Naive thymus-derived CD4-positive, alpha-beta T cell (primary cell): ENCODE measurements at regions not wholly inside any gene's neighbourhood (a gene's known extent, or its start where the extent isn't known, plus 50 kb on each side); places are given as distances from the start of the nearest gene placed in this dataset.

Source experiments
- ATAC-seq: fragments of 150-1000 bp; cut with Tn5 transposase; 2 replicates; pipeline ENCODE4 v1.10.0; 2021; ENCODE audit warnings: mild to moderate bottlenecking, moderate library complexity
- CTCF ChIA-PET: fragments of 350-600 bp; sonication (Branson Sonifier 250); formaldehyde crosslinking; loops from one replicate; lab custom pipeline; 2021; ENCODE audit warnings: antibody characterized with exemption; lab: Charles Lee
- POLR2A ChIA-PET: fragments of 350-600 bp; sonication (Branson Sonifier 250); formaldehyde crosslinking; loops from one replicate; lab custom pipeline; 2021; ENCODE audit warnings: antibody characterized with exemption, inconsistent platforms; lab: Charles Lee
- DNase-seq, 9 donors: peaks; one replicate each; pipeline versions ENCODE4 v3.0.0 to v3.0.0-alpha.2; 2020 to 2022; ENCODE audit warnings: mixed read lengths in 1 of 9
- H3K27ac ChIP-seq: one replicate; pipeline ENCODE4 v1.7.0; 2013; ENCODE audit warnings: mild to moderate bottlenecking, low read depth, low read length, moderate library complexity
- H3K27me3 ChIP-seq, 2 donors: one replicate each; pipeline ENCODE4 v1.7.0; 2013; ENCODE audit warnings: low read length in 2 of 2, mild to moderate bottlenecking in 2 of 2, moderate library complexity in 2 of 2; ENCODE audit not compliant: control insufficient read depth in 2 of 2, insufficient read depth in 2 of 2
- H3K36me3 ChIP-seq, 3 experiments: 1 replicate in 2 of 3; 2 replicates in 1 of 3; pipeline ENCODE4 v1.7.0; 2013; ENCODE audit warnings: low read length in 3 of 3, mild to moderate bottlenecking in 3 of 3, moderate library complexity in 1 of 3; ENCODE audit not compliant: insufficient read depth in 3 of 3, control insufficient read depth in 2 of 3
- H3K4me1 ChIP-seq, 2 donors: one replicate each; pipeline ENCODE4 v1.7.0; 2013; ENCODE audit warnings: low read length in 2 of 2, mild to moderate bottlenecking in 2 of 2, moderate library complexity in 1 of 2; ENCODE audit not compliant: control insufficient read depth in 2 of 2, insufficient read depth in 2 of 2
- H3K4me3 ChIP-seq: 2 replicates; pipeline ENCODE4 v1.7.0; 2013; ENCODE audit warnings: mild to moderate bottlenecking, low read length
- H3K9me3 ChIP-seq, 3 experiments: 1 replicate in 2 of 3; 2 replicates in 1 of 3; pipeline ENCODE4 v1.7.0; 2013; ENCODE audit warnings: low read length in 3 of 3; ENCODE audit not compliant: control insufficient read depth in 2 of 3
- H3K27ac Mint-ChIP-seq, 9 donors: one replicate each; pipeline ENCODE4 v1.8.0; 2020 to 2022; ENCODE audit warnings: mixed read lengths in 9 of 9, mild to moderate bottlenecking in 8 of 9, moderate library complexity in 5 of 9, inconsistent platforms in 2 of 9
- H3K27me3 Mint-ChIP-seq, 5 donors: one replicate each; pipeline ENCODE4 v1.8.0; 2021 to 2022; ENCODE audit warnings: mixed read lengths in 5 of 5, mild to moderate bottlenecking in 1 of 5
- H3K36me3 Mint-ChIP-seq, 5 donors: one replicate each; pipeline ENCODE4 v1.8.0; 2020 to 2022; ENCODE audit warnings: mixed read lengths in 5 of 5, mild to moderate bottlenecking in 3 of 5, inconsistent platforms in 1 of 5
- H3K4me1 Mint-ChIP-seq, 7 donors: one replicate each; pipeline ENCODE4 v1.8.0; 2020 to 2022; ENCODE audit warnings: mixed read lengths in 7 of 7, mild to moderate bottlenecking in 3 of 7, inconsistent platforms in 1 of 7
- H3K4me3 Mint-ChIP-seq, 10 donors: one replicate each; pipeline ENCODE4 v1.8.0; 2020 to 2022; ENCODE audit warnings: mild to moderate bottlenecking in 10 of 10, mixed read lengths in 10 of 10, moderate library complexity in 6 of 10, inconsistent platforms in 2 of 10
- H3K9me3 Mint-ChIP-seq, 11 donors: one replicate each; pipeline ENCODE4 v1.8.0; 2020 to 2022; ENCODE audit warnings: mixed read lengths in 11 of 11, mild to moderate bottlenecking in 4 of 11, inconsistent platforms in 1 of 11, moderate library complexity in 1 of 11
- intact Hi-C, 2 donors: fragments of 100-400 bp; cut with micrococcal nuclease; formaldehyde crosslinking; loops; one replicate each; pipeline ENCODE4 v1.15.1; 2023

DNA sequence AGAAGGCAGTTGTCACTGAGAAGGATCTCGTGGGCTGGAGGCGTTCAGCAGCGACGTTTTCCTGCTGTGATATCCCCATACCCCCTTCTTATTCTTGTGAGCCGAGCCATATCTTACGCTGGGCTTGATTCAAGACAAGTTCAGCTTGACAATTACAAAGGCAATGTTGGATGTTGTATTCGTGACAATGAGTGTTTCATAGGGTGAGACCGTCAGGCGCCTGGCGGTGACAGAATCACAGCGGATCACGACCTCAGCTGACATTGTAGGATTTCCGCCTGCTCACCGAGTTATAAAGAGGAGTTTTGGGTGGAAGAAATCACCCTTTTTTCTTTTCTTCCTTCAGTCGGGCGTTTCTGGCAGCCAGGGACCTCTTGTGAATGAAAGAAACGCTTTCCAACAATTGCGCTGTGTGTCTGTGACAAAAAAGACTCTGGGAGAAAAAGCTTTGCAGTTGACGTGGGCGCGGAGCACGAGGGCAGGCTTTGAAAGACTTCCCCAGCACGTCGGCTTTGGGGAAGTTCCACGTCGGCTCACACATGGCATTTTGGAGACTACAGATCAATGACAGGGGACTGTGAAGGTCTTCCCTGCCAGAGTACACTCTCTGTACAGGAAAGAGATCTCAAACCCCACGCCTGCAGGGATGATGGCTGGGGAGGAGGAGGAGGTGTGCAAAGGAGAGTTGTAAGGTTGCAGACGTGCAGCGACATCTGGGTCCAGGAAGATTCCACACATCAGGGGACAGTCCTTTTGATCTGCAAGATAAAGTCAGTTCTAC, 135.4 kb downstream of the CRLF2 start:
- DNase-seq, result no peak
- Mint-ChIP-seq H3K4me1 (peaks cover 0 to 10% (median 9%) of the 10 kb centered on the region in 7 donors), H3K36me3 (peaks cover 0 to 11% (median 7%) of the 10 kb centered on the region in 5 donors), H3K27me3 (peaks cover 7 to 14% (median 10%) of the 10 kb centered on the region in 5 donors), H3K27ac (peak overlapping the region in 5 of 9 donors; percentile 5 to 58 (median 24)), H3K9me3 (peaks cover 3 to 26% (median 9%) of the 10 kb centered on the region in 11 donors), H3K4me3 (peak overlapping the region; percentile 7 to 76 (median 69))
- H3K36me3 ChIP-seq, result no peaks in the 10 kb centered on the region
- no peaks in the 10 kb centered on the region for H3K4me1 ChIP-seq
- no peak overlapping the region for H3K4me3 ChIP-seq
- H3K27ac ChIP-seq, result no peak overlapping the region
- H3K9me3 ChIP-seq, result no peaks in the 10 kb centered on the region
- H3K27me3 ChIP-seq, result no peaks in the 10 kb centered on the region
- ChIA-PET POLR2A (no interaction called here), CTCF (no interaction called here)
- ATAC-seq, result no peak
- intact Hi-C loops, result loop anchor here in 1 of 2 donors (10.0 kb wide), 2 partner anchors 62 to 162 kb away; no protein-coding TSS in a partner anchor

DNA sequence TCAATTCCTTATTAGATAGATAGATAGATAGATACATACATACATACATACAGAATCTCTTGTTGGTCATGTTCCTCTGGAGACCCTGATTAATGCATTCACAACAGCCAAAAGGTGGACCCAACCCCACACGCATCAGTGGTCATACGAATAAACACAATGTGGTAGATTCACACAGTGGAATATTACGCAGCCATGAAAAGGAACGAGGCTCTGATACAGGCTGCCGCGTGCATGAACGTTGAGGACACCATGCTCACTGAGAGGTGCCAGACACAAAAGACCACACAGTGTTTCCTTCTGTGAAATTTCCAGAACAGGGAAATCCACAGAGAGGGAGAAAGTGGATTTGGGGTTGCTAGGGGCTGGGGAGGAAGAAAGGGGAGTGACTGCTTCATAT, 136.7 kb downstream of the CRLF2 start:
- Histone ChIP-seq H3K36me3 (no peaks in the 10 kb centered on the region), H3K9me3 (no peaks in the 10 kb centered on the region), H3K4me1 (no peaks in the 10 kb centered on the region), H3K4me3 (no peak overlapping the region), H3K27ac (no peak overlapping the region), H3K27me3 (no peaks in the 10 kb centered on the region)
- no peak for DNase-seq
- Mint-ChIP-seq H3K27ac (no peak overlapping the region), H3K36me3 (peaks cover 0 to 11% (median 7%) of the 10 kb centered on the region in 5 donors), H3K4me1 (peaks cover 0 to 10% (median 9%) of the 10 kb centered on the region in 7 donors), H3K9me3 (peaks cover 3 to 20% (median 9%) of the 10 kb centered on the region in 11 donors), H3K27me3 (peaks cover 7 to 13% (median 10%) of the 10 kb centered on the region in 5 donors), H3K4me3 (no peak overlapping the region)
- CTCF ChIA-PET, result no interaction called here
- POLR2A ChIA-PET, result no interaction called here
- ATAC-seq, result no peak
- intact Hi-C loops, result loop anchor here in 1 of 2 donors (10.0 kb wide), 2 partner anchors 61 to 161 kb away; no protein-coding TSS in a partner anchor

DNA sequence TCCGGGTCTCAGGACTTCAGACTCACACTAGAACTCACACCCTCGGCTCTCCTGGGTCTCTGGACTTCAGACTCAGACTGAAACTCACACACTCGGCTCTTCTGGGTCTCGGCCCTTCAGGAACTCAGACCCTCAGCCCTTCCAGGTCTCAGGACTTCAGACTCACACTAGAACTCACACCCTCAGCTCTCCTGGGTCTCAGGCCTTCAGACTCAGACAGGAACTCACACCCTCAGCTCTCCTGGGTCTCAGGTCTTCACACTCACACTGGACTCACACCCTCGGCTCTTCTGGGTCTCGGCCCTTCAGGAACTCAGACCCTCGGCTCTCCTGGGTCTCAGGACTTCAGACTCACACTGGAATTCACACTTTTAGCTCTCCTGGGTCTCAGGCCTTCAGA, 137.3 kb downstream of the CRLF2 start:
- H3K4me3 ChIP-seq, result no peak overlapping the region
- POLR2A ChIA-PET, result no interaction called here

GRCh38 chrX:1074755-1075154, 137.7 kb downstream of the CRLF2 start:
- no peaks in the 10 kb centered on the region for H3K9me3 ChIP-seq
- H3K36me3 Mint-ChIP-seq, result peaks cover 0 to 11% (median 7%) of the 10 kb centered on the region in 5 donors
- no peak overlapping the region for H3K4me3 ChIP-seq
- DNase-seq (no peak), ATAC-seq (no peak)
- no peaks in the 10 kb centered on the region for H3K27me3 ChIP-seq
- POLR2A ChIA-PET, result no interaction called here
- intact Hi-C loops, result loop anchor here in 1 of 2 donors (10.0 kb wide), 2 partner anchors 60 to 160 kb away; no protein-coding TSS in a partner anchor
- H3K27ac ChIP-seq, result no peak overlapping the region
- CTCF ChIA-PET, result no interaction called here
- peak overlapping the region in 2 of 9 donors; percentile 39 to 83 for H3K27ac Mint-ChIP-seq
- H3K4me3 Mint-ChIP-seq, result no peak overlapping the region
- peaks cover 7 to 13% (median 10%) of the 10 kb centered on the region in 5 donors for H3K27me3 Mint-ChIP-seq
- H3K36me3 ChIP-seq, result no peaks in the 10 kb centered on the region
- H3K4me1 Mint-ChIP-seq, result peaks cover 0 to 10% (median 9%) of the 10 kb centered on the region in 7 donors
- H3K9me3 Mint-ChIP-seq, result peaks cover 3 to 20% (median 9%) of the 10 kb centered on the region in 11 donors
- no peaks in the 10 kb centered on the region for H3K4me1 ChIP-seq

More for the DNA sequence above, 137.3 kb downstream of the CRLF2 start:
- Mint-ChIP-seq H3K36me3 (peaks cover 0 to 11% (median 7%) of the 10 kb centered on the region in 5 donors), H3K4me1 (peaks cover 0 to 10% (median 9%) of the 10 kb centered on the region in 7 donors), H3K27me3 (peaks cover 7 to 13% (median 10%) of the 10 kb centered on the region in 5 donors), H3K4me3 (peak overlapping the region in 1 of 10 donors; percentile 14), H3K27ac (peak overlapping the region in 1 of 9 donors; percentile 38), H3K9me3 (peaks cover 3 to 20% (median 9%) of the 10 kb centered on the region in 11 donors)
- Histone ChIP-seq H3K27me3 (no peaks in the 10 kb centered on the region), H3K36me3 (no peaks in the 10 kb centered on the region), H3K9me3 (no peaks in the 10 kb centered on the region), H3K4me1 (no peaks in the 10 kb centered on the region), H3K27ac (no peak overlapping the region)
- DNase-seq (no peak), ATAC-seq (no peak)
- intact Hi-C loops, result loop anchor here in 1 of 2 donors (10.0 kb wide), 2 partner anchors 60 to 160 kb away; no protein-coding TSS in a partner anchor
- CTCF ChIA-PET, result no interaction called here

- peaks cover 0 to 11% (median 7%) of the 10 kb centered on the region in 5 donors for H3K36me3 Mint-ChIP-seq
- intact Hi-C loops, result loop anchor here in 1 of 2 donors (10.0 kb wide), 2 partner anchors 59 to 159 kb away; no protein-coding TSS in a partner anchor
- H3K27ac ChIP-seq, result no peak overlapping the region
- no peak for DNase-seq
- no peak for ATAC-seq
- H3K4me3 Mint-ChIP-seq, result peak overlapping the region in 2 of 10 donors; percentile 14 to 39
- peaks cover 3 to 20% (median 9%) of the 10 kb centered on the region in 11 donors for H3K9me3 Mint-ChIP-seq
- H3K4me3 ChIP-seq, result no peak overlapping the region
- H3K4me1 Mint-ChIP-seq, result peaks cover 0 to 10% (median 9%) of the 10 kb centered on the region in 7 donors
- H3K4me1 ChIP-seq, result no peaks in the 10 kb centered on the region
- no peaks in the 10 kb centered on the region for H3K9me3 ChIP-seq
- H3K27me3 ChIP-seq, result no peaks in the 10 kb centered on the region
- H3K36me3 ChIP-seq, result no peaks in the 10 kb centered on the region
- peaks cover 7 to 13% (median 10%) of the 10 kb centered on the region in 5 donors for H3K27me3 Mint-ChIP-seq
- H3K27ac Mint-ChIP-seq, result peak overlapping the region in 4 of 9 donors; percentile 39 to 83 (median 49)
- CTCF ChIA-PET, result no interaction called here
- POLR2A ChIA-PET, result no interaction called here
Observed at GRCh38 chrX:1074172-1074571, 138.3 kb downstream of the CRLF2 start.

- no peak for ATAC-seq
Observed at GRCh38 chrX:1072637-1073377, 139.6 kb downstream of the CRLF2 start.

More at GRCh38 chrX:1072637-1073377, 139.6 kb downstream of the CRLF2 start:
- H3K9me3 ChIP-seq, result no peaks in the 10 kb centered on the region
- no peak overlapping the region for H3K27ac ChIP-seq
- H3K4me1 ChIP-seq, result no peaks in the 10 kb centered on the region
- H3K27ac Mint-ChIP-seq, result peak overlapping the region in 2 of 9 donors; percentile 5 to 13
- intact Hi-C loops, result loop anchor here in 1 of 2 donors (10.0 kb wide), 2 partner anchors 58 to 158 kb away; no protein-coding TSS in a partner anchor
- H3K36me3 Mint-ChIP-seq, result peaks cover 0 to 11% (median 7%) of the 10 kb centered on the region in 5 donors
- no peak for DNase-seq
- no peaks in the 10 kb centered on the region for H3K27me3 ChIP-seq
- CTCF ChIA-PET, result no interaction called here
- peak overlapping the region in 1 of 10 donors; percentile 16 for H3K4me3 Mint-ChIP-seq
- no peaks in the 10 kb centered on the region for H3K36me3 ChIP-seq
- peaks cover 7 to 16% (median 10%) of the 10 kb centered on the region in 5 donors for H3K27me3 Mint-ChIP-seq
- peaks cover 0 to 10% (median 9%) of the 10 kb centered on the region in 7 donors for H3K4me1 Mint-ChIP-seq
- peaks cover 3 to 20% (median 9%) of the 10 kb centered on the region in 11 donors for H3K9me3 Mint-ChIP-seq
- POLR2A ChIA-PET, result no interaction called here
- H3K4me3 ChIP-seq, result no peak overlapping the region
